K562 (cell line): ENCODE measurements at regions not wholly inside any gene's neighbourhood (a gene's known extent, or its start where the extent isn't known, plus 50 kb on each side); places are given as distances from the start of the nearest gene placed in this dataset.

Experiments
- ATAC-seq: fragments of 200-7000 bp; cut with Tn5 transposase; 3 replicates; pipeline ENCODE4 v1.9.1; 2020; ENCODE audit warnings: moderate library complexity
- BruUV-seq: library from RNA; stranded (reverse); fragments of 400-500 nt; replicated peaks from 2 replicates; lab custom pipeline; 2021; lab: Mats Ljungman, UMichigan
- CTCF ChIA-PET: fragments of 300-600 bp; formaldehyde crosslinking; extraction: SDS; loops from one replicate; lab custom pipeline; 2021; ENCODE audit warnings: low intra/inter-chr PET ratio; lab: Yijun Ruan, JAX
- POLR2A ChIA-PET: fragments of 300-600, 350-650 bp; sonication (Branson Sonifier 250); formaldehyde crosslinking; extraction: SDS; loops from one replicate; lab custom pipeline; 2021; ENCODE audit warnings: antibody characterized with exemption, inconsistent platforms; lab: Yijun Ruan, JAX
- DNase-seq, 4 experiments: peaks; one replicate each; pipeline versions ENCODE4 v3.0.0 to v3.0.0-alpha.2; 2011 to 2018; ENCODE audit warnings: low spot score in 3 of 4, mixed read lengths in 3 of 4; ENCODE audit errors: extremely low read depth in 1 of 4
- FAIRE-seq: peaks from 2 replicates; lab custom pipeline; 2011; peaks lifted over from hg19 to GRCh38; lab: Jason Lieb, UNC
- H2AFZ ChIP-seq: 2 replicates; pipeline ENCODE4 v1.6.0; 2011; ENCODE audit warnings: low read depth, low read length, control low read depth, inconsistent platforms
- H3K27ac ChIP-seq: fragments of 200-600 bp; 3 replicates; pipeline ENCODE4 v1.8.0; 2011; ENCODE audit warnings: low read depth, mild to moderate bottlenecking, control low read depth, inconsistent platforms, low read length, moderate library complexity, mixed read lengths; ENCODE audit errors: extremely low read depth
- H3K27me3 ChIP-seq, 2 experiments: fragments of 300-600 bp in 1 of 2; 2 replicates in 1 of 2; 3 replicates in 1 of 2; pipeline versions ENCODE4 v1.6.0 to v1.8.0; 2011; ENCODE audit warnings: inconsistent platforms in 2 of 2, low read length in 2 of 2, mild to moderate bottlenecking in 1 of 2, mixed read lengths in 1 of 2, moderate library complexity in 1 of 2; ENCODE audit not compliant: control insufficient read depth in 2 of 2, insufficient read depth in 2 of 2
- H3K36me3 ChIP-seq: fragments of 300-600 bp; 3 replicates; pipeline ENCODE4 v1.8.0; 2011; ENCODE audit warnings: mild to moderate bottlenecking, low read length, inconsistent platforms; ENCODE audit not compliant: control insufficient read depth, insufficient read depth
- H3K4me1 ChIP-seq, 2 experiments: fragments of 200-600 bp in 1 of 2; replicated peaks in 1 of 2; 2 replicates in 1 of 2; 3 replicates in 1 of 2; pipeline versions ENCODE4 v1.5.1 to v1.8.0; 2011; ENCODE audit warnings: inconsistent platforms in 2 of 2, low read length in 2 of 2, mild to moderate bottlenecking in 1 of 2, mixed read lengths in 1 of 2, moderate library complexity in 1 of 2; ENCODE audit not compliant: control insufficient read depth in 2 of 2, insufficient read depth in 2 of 2
- H3K4me2 ChIP-seq: 2 replicates; pipeline ENCODE4 v1.6.1; 2011; ENCODE audit warnings: low read length, control low read depth, inconsistent platforms, mixed read lengths; ENCODE audit not compliant: insufficient read depth
- H3K4me3 ChIP-seq: fragments of 200-600 bp; sonication (generic), shearing (Covaris generic); 2 replicates; pipeline ENCODE4 v1.5.1; 2016; ENCODE audit warnings: control low read depth, inconsistent platforms
- H3K79me2 ChIP-seq: fragments of 200-600 bp; 3 replicates; pipeline ENCODE4 v1.8.0; 2011; ENCODE audit warnings: low read length, inconsistent platforms; ENCODE audit not compliant: control insufficient read depth, insufficient read depth
- H3K9ac ChIP-seq, 2 experiments: 2 replicates each; pipeline versions ENCODE4 v1.6.0 to v1.6.1; 2011; ENCODE audit warnings: low read depth in 2 of 2, low read length in 2 of 2, control low read depth in 1 of 2, inconsistent platforms in 1 of 2, mild to moderate bottlenecking in 1 of 2, mixed read lengths in 1 of 2; ENCODE audit not compliant: insufficient read depth in 1 of 2
- H3K9me1 ChIP-seq: one replicate; pipeline ENCODE4 v1.6.0; 2011; ENCODE audit warnings: inconsistent platforms, mild to moderate bottlenecking, low read length, moderate library complexity; ENCODE audit not compliant: control insufficient read depth, insufficient read depth
- H3K9me3 ChIP-seq: replicated peaks from 2 replicates; pipeline ENCODE4 v1.5.1; 2011; ENCODE audit warnings: low read depth, low read length, inconsistent platforms; ENCODE audit not compliant: control insufficient read depth, insufficient read depth
- H4K20me1 ChIP-seq: replicated peaks from 2 replicates; pipeline ENCODE4 v1.6.1; 2011; ENCODE audit warnings: low read length, inconsistent platforms, mixed read lengths; ENCODE audit not compliant: control insufficient read depth, insufficient read depth
- ARID2 ChIP-seq: fragments of 450-650 bp; IDR thresholded peaks from 2 replicates; pipeline ENCODE4 v1.6.1; 2017; ENCODE audit warnings: antibody characterized with exemption, mild to moderate bottlenecking
- C11orf30 ChIP-seq: fragments of 450-650 bp; IDR thresholded peaks from 2 replicates; pipeline ENCODE4 v1.6.1; 2016; ENCODE audit warnings: low read depth, mild to moderate bottlenecking
- FOXP4 ChIP-seq: sonication (generic); formaldehyde crosslinking; IDR thresholded peaks from 2 replicates; pipeline ENCODE4 v1.8.0; 2022; ENCODE audit warnings: mild to moderate bottlenecking, missing genetic modification reagents, borderline replicate concordance
- GABPB2 ChIP-seq: fragments of 250-450 bp; sonication (Bioruptor Pico); conservative IDR thresholded peaks from 2 replicates; pipeline ENCODE4 v1.5.1; 2021; ENCODE audit warnings: mild to moderate bottlenecking
- HEY1 ChIP-seq: fragments of 250-450 bp; sonication (Bioruptor Pico); IDR thresholded peaks from 2 replicates; pipeline ENCODE4 v1.5.0; 2020; ENCODE audit warnings: mild to moderate bottlenecking, moderate library complexity, borderline replicate concordance
- HNRNPH1 ChIP-seq: fragments of 200-400 bp; formaldehyde crosslinking; optimal IDR thresholded peaks from 2 replicates; pipeline ENCODE3; 2017; ENCODE audit warnings: low read depth, mild to moderate bottlenecking, low read length, moderate library complexity
- IRF9 ChIP-seq: fragments of 450-650 bp; IDR thresholded peaks from 2 replicates; pipeline ENCODE4 v1.6.1; 2016; ENCODE audit warnings: missing biosample characterization, missing genetic modification characterization
- KLF16 ChIP-seq: IDR thresholded peaks from 2 replicates; pipeline ENCODE4 v1.6.1; 2016; ENCODE audit warnings: antibody characterized with exemption
- LARP7 ChIP-seq: fragments of 450-650 bp; IDR thresholded peaks from 2 replicates; pipeline ENCODE4 v1.6.1; 2016
- MAFK ChIP-seq: IDR thresholded peaks from 2 replicates; pipeline ENCODE4 v1.6.1; 2011; ENCODE audit warnings: low read length, improper control_type of control experiment
- MEF2D ChIP-seq: conservative IDR thresholded peaks from 2 replicates; pipeline ENCODE4 v1.6.1; 2016; ENCODE audit warnings: low read depth, missing genetic modification characterization, missing compliant biosample characterization
- MLX ChIP-seq, 2 experiments: fragments of 450-650 bp in 1 of 2; sonication (generic) in 1 of 2; formaldehyde crosslinking; conservative IDR thresholded peaks; 2 replicates each; pipeline versions ENCODE4 v1.4.0 to v1.8.1; 2020 to 2022; ENCODE audit warnings: mild to moderate bottlenecking in 1 of 2, missing genetic modification reagents in 1 of 2
- NR0B1 ChIP-seq: fragments of 450-650 bp; IDR thresholded peaks from one replicate; pipeline ENCODE4 v1.6.1; 2018; ENCODE audit warnings: mild to moderate bottlenecking, moderate library complexity; ENCODE audit not compliant: partially characterized antibody
- PTRF ChIP-seq: fragments of 450-650 bp; IDR thresholded peaks from 2 replicates; pipeline ENCODE4 v1.6.1; 2016; ENCODE audit warnings: mild to moderate bottlenecking, missing genetic modification characterization, missing compliant biosample characterization
- TAF7 ChIP-seq: fragments of 450-650 bp; IDR thresholded peaks from 2 replicates; pipeline ENCODE4 v1.6.1; 2016; ENCODE audit warnings: missing genetic modification characterization, missing compliant biosample characterization
- TBL1XR1 ChIP-seq, 2 experiments: IDR thresholded peaks; 2 replicates each; pipeline ENCODE4 v1.6.1; 2012; ENCODE audit warnings: improper control_type of control experiment in 2 of 2, low read length in 2 of 2, mild to moderate bottlenecking in 1 of 2
- ZNF3 ChIP-seq: fragments of 250-450 bp; sonication (Bioruptor Pico); IDR thresholded peaks from 2 replicates; pipeline ENCODE4 v1.5.0; 2021; ENCODE audit warnings: mild to moderate bottlenecking, moderate library complexity
- ZNF316 ChIP-seq: fragments of 450-650 bp; IDR thresholded peaks from 2 replicates; pipeline ENCODE4 v1.6.1; 2016
- ZNF324 ChIP-seq: fragments of 250-450 bp; sonication (Bioruptor Pico); IDR thresholded peaks from 2 replicates; pipeline ENCODE4 v1.4.0; 2020; ENCODE audit warnings: mild to moderate bottlenecking
- ZNF551 ChIP-seq: fragments of 250-450 bp; sonication (Bioruptor Pico); IDR thresholded peaks from 2 replicates; pipeline ENCODE4 v1.5.0; 2021; ENCODE audit warnings: mild to moderate bottlenecking, moderate library complexity
- ZNF830 ChIP-seq: fragments of 250-450 bp; sonication (Bioruptor Pico); IDR thresholded peaks from 2 replicates; pipeline ENCODE4 v1.5.0; 2021; ENCODE audit warnings: mild to moderate bottlenecking
- ZSCAN32 ChIP-seq: fragments of 450-650 bp; formaldehyde crosslinking; IDR thresholded peaks from 2 replicates; pipeline ENCODE4 v1.4.0; 2020; ENCODE audit warnings: mild to moderate bottlenecking, moderate library complexity
- WGBS: fragments of 100-300 bp; shearing (Covaris generic); methylation state at CpG from one replicate; pipeline ENCODE4 v1.1.6; 2016; ENCODE audit warnings: low coverage, mixed read lengths; ENCODE audit not compliant: insufficient coverage; ENCODE audit errors: missing lambda C conversion rate; 5-methylcytosine and 5-hydroxymethylcytosine counted together
- in situ Hi-C: fragments of 300-500 bp; cut with MboI; formaldehyde crosslinking; loops from 4 replicates; pipeline ENCODE4 v1.15.0; 2018; ENCODE audit warnings: inconsistent platforms, mixed read lengths
- intact Hi-C: fragments of 100-400 bp; cut with micrococcal nuclease; formaldehyde crosslinking; loops from 2 replicates; pipeline ENCODE4 v1.14.2; 2022

GRCh38 chr2:12102679-12103078 lies 356.2 kb downstream of the LPIN1 start:
- Histone ChIP-seq H3K36me3 (no peaks in the 10 kb centered on the region), H3K4me2 (no peak overlapping the region), H3K9me1 (no peaks in the 10 kb centered on the region), H3K27me3 (no peaks in the 10 kb centered on the region), H3K9ac (no peak overlapping the region), H3K4me1 (peaks cover 8 to 25% of the 10 kb centered on the region in 2 experiments), H4K20me1 (no peaks in the 10 kb centered on the region), H3K79me2 (no peaks in the 10 kb centered on the region), H3K4me3 (no peak overlapping the region), H3K27ac (no peak overlapping the region), H2AFZ (no peak overlapping the region), H3K9me3 (no peaks in the 10 kb centered on the region)
- BruUV-seq, result no TSS peak
- DNase-seq (peak in 1 of 4 experiments; percentile 27), FAIRE-seq (no peak), ATAC-seq (no peak)
- ChIA-PET CTCF (no interaction called here), POLR2A (no interaction called here)
- 41% methylated on average over 2 of the region's 2 CpGs for WGBS
- intact Hi-C loops, result no loop called here
- in situ Hi-C loops, result no loop called here
- no peak for TF ChIP-seq IRF9 (tag)
- no peak for TF ChIP-seq ARID2
- no peak for TF ChIP-seq NR0B1
- TF ChIP-seq KLF16, result no peak
- TF ChIP-seq TAF7 (tag), result no peak
- TF ChIP-seq PTRF (tag), result no peak
- peak; percentile 74 for TF ChIP-seq ZNF316
- no peak for TF ChIP-seq FOXP4 (CRISPR knock-in tag)
- no peak for TF ChIP-seq HNRNPH1
- TF ChIP-seq HEY1 (CRISPR knock-in tag), result no peak
- TF ChIP-seq GABPB2 (CRISPR knock-in tag), result no peak
- TF ChIP-seq TBL1XR1 (IDR thresholded peaks at IDR 0.05; ENCODE audit: low read length in 2 of 2), result no peak
- no peak for TF ChIP-seq MEF2D
- TF ChIP-seq ZSCAN32 (CRISPR knock-in tag), result no peak
- TF ChIP-seq ZNF324, result no peak
- no peak for TF ChIP-seq ZNF551 (CRISPR knock-in tag)
- peak; percentile 58; the same call in 1 of the 2 replicates for TF ChIP-seq C11orf30
- no peak for TF ChIP-seq LARP7
- no peak for TF ChIP-seq MLX (CRISPR knock-in tag; conservative IDR thresholded peaks at IDR 0.05)
- TF ChIP-seq ZNF3 (CRISPR knock-in tag), result no peak
- peak; percentile 35; the same call in 1 of the 2 replicates for TF ChIP-seq MAFK
- TF ChIP-seq ZNF830 (CRISPR knock-in tag), result no peak
